HEK293T (cell line): ENCODE measurements at regions not wholly inside any gene's neighbourhood (a gene's known extent, or its start where the extent isn't known, plus 50 kb on each side); places are given as distances from the start of the nearest gene placed in this dataset.
"Not testable (repeated sequence)": the region's sequence is repeated elsewhere in the genome, so short reads cannot be mapped to it uniquely, and the experiment has no call there.

Experiments
- ARNT ChIP-seq: fragments of 450-650 bp; IDR thresholded peaks from 2 replicates; pipeline ENCODE4 v1.6.1; 2017; ENCODE audit warnings: mild to moderate bottlenecking
- BHLHE40 ChIP-seq: fragments of 450-650 bp; IDR thresholded peaks from 2 replicates; pipeline ENCODE4 v1.6.1; 2016; ENCODE audit warnings: mild to moderate bottlenecking, moderate library complexity, borderline replicate concordance
- CTBP1 ChIP-seq: fragments of 450-650 bp; IDR thresholded peaks from 2 replicates; pipeline ENCODE4 v1.6.1; 2016; ENCODE audit warnings: borderline replicate concordance
- ELF4 ChIP-seq: fragments of 450-650 bp; IDR thresholded peaks from 2 replicates; pipeline ENCODE4 v1.6.1; 2017; ENCODE audit warnings: antibody characterized with exemption
- FOXA1 ChIP-seq: fragments of 450-650 bp; IDR thresholded peaks from 2 replicates; pipeline ENCODE4 v1.6.1; 2016; ENCODE audit warnings: mild to moderate bottlenecking
- FOXK2 ChIP-seq: fragments of 450-650 bp; IDR thresholded peaks from 2 replicates; pipeline ENCODE4 v1.6.1; 2016; ENCODE audit warnings: mild to moderate bottlenecking
- FOXM1 ChIP-seq: fragments of 450-650 bp; IDR thresholded peaks from 2 replicates; pipeline ENCODE4 v1.6.1; 2017; ENCODE audit warnings: mild to moderate bottlenecking, borderline replicate concordance
- HDGF ChIP-seq: fragments of 450-650 bp; IDR thresholded peaks from 2 replicates; pipeline ENCODE4 v1.6.1; 2017; ENCODE audit warnings: antibody characterized with exemption, borderline replicate concordance
- L3MBTL2 ChIP-seq: fragments of 450-650 bp; conservative IDR thresholded peaks from 2 replicates; pipeline ENCODE4 v1.6.1; 2016; ENCODE audit warnings: mild to moderate bottlenecking
- NFRKB ChIP-seq: fragments of 450-650 bp; IDR thresholded peaks from 2 replicates; pipeline ENCODE4 v1.6.1; 2016; ENCODE audit warnings: mild to moderate bottlenecking, moderate library complexity
- SP1 ChIP-seq: fragments of 450-650 bp; IDR thresholded peaks from 2 replicates; pipeline ENCODE4 v1.6.1; 2017
- ZNF384 ChIP-seq: fragments of 450-650 bp; IDR thresholded peaks from 2 replicates; pipeline ENCODE4 v1.6.1; 2016
- TF ChIP-seq, protein P1 (sequence below): fragments of 450-650 bp; IDR thresholded peaks from 2 replicates; pipeline ENCODE4 v1.6.1; 2016

GRCh38 chr1:148210624-148211023 is 58.5 kb upstream of the NBPF11 start:
- TF ChIP-seq, protein P1, sequence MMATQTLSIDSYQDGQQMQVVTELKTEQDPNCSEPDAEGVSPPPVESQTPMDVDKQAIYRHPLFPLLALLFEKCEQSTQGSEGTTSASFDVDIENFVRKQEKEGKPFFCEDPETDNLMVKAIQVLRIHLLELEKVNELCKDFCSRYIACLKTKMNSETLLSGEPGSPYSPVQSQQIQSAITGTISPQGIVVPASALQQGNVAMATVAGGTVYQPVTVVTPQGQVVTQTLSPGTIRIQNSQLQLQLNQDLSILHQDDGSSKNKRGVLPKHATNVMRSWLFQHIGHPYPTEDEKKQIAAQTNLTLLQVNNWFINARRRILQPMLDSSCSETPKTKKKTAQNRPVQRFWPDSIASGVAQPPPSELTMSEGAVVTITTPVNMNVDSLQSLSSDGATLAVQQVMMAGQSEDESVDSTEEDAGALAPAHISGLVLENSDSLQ, result not testable (repeated sequence)
- TF ChIP-seq HDGF, ZNF384, BHLHE40, FOXK2, L3MBTL2, ELF4, ARNT, SP1, FOXA1, FOXM1, CTBP1, NFRKB: not testable (repeated sequence)
